K562 (cell line): ENCODE measurements at regions not wholly inside any gene's neighbourhood (a gene's known extent, or its start where the extent isn't known, plus 50 kb on each side); places are given as distances from the start of the nearest gene placed in this dataset.

ENCODE experiments used
- ATAC-seq: fragments of 200-7000 bp; cut with Tn5 transposase; 3 replicates; pipeline ENCODE4 v1.9.1; 2020; ENCODE audit warnings: moderate library complexity
- BruUV-seq: library from RNA; stranded (reverse); fragments of 400-500 nt; replicated peaks from 2 replicates; lab custom pipeline; 2021; lab: Mats Ljungman, UMichigan
- CTCF ChIA-PET: fragments of 300-600 bp; formaldehyde crosslinking; extraction: SDS; loops from one replicate; lab custom pipeline; 2021; ENCODE audit warnings: low intra/inter-chr PET ratio; lab: Yijun Ruan, JAX
- POLR2A ChIA-PET: fragments of 300-600, 350-650 bp; sonication (Branson Sonifier 250); formaldehyde crosslinking; extraction: SDS; loops from one replicate; lab custom pipeline; 2021; ENCODE audit warnings: antibody characterized with exemption, inconsistent platforms; lab: Yijun Ruan, JAX
- DNase-seq, 4 experiments: peaks; one replicate each; pipeline versions ENCODE4 v3.0.0 to v3.0.0-alpha.2; 2011 to 2018; ENCODE audit warnings: low spot score in 3 of 4, mixed read lengths in 3 of 4; ENCODE audit errors: extremely low read depth in 1 of 4
- FAIRE-seq: peaks from 2 replicates; lab custom pipeline; 2011; peaks lifted over from hg19 to GRCh38; lab: Jason Lieb, UNC
- H2AFZ ChIP-seq: 2 replicates; pipeline ENCODE4 v1.6.0; 2011; ENCODE audit warnings: low read depth, low read length, control low read depth, inconsistent platforms
- H3K27ac ChIP-seq: fragments of 200-600 bp; 3 replicates; pipeline ENCODE4 v1.8.0; 2011; ENCODE audit warnings: low read depth, mild to moderate bottlenecking, control low read depth, inconsistent platforms, low read length, moderate library complexity, mixed read lengths; ENCODE audit errors: extremely low read depth
- H3K27me3 ChIP-seq, 2 experiments: fragments of 300-600 bp in 1 of 2; 2 replicates in 1 of 2; 3 replicates in 1 of 2; pipeline versions ENCODE4 v1.6.0 to v1.8.0; 2011; ENCODE audit warnings: inconsistent platforms in 2 of 2, low read length in 2 of 2, mild to moderate bottlenecking in 1 of 2, mixed read lengths in 1 of 2, moderate library complexity in 1 of 2; ENCODE audit not compliant: control insufficient read depth in 2 of 2, insufficient read depth in 2 of 2
- H3K36me3 ChIP-seq: fragments of 300-600 bp; 3 replicates; pipeline ENCODE4 v1.8.0; 2011; ENCODE audit warnings: mild to moderate bottlenecking, low read length, inconsistent platforms; ENCODE audit not compliant: control insufficient read depth, insufficient read depth
- H3K4me1 ChIP-seq, 2 experiments: fragments of 200-600 bp in 1 of 2; replicated peaks in 1 of 2; 2 replicates in 1 of 2; 3 replicates in 1 of 2; pipeline versions ENCODE4 v1.5.1 to v1.8.0; 2011; ENCODE audit warnings: inconsistent platforms in 2 of 2, low read length in 2 of 2, mild to moderate bottlenecking in 1 of 2, mixed read lengths in 1 of 2, moderate library complexity in 1 of 2; ENCODE audit not compliant: control insufficient read depth in 2 of 2, insufficient read depth in 2 of 2
- H3K4me2 ChIP-seq: 2 replicates; pipeline ENCODE4 v1.6.1; 2011; ENCODE audit warnings: low read length, control low read depth, inconsistent platforms, mixed read lengths; ENCODE audit not compliant: insufficient read depth
- H3K4me3 ChIP-seq: fragments of 200-600 bp; sonication (generic), shearing (Covaris generic); 2 replicates; pipeline ENCODE4 v1.5.1; 2016; ENCODE audit warnings: control low read depth, inconsistent platforms
- H3K79me2 ChIP-seq: fragments of 200-600 bp; 3 replicates; pipeline ENCODE4 v1.8.0; 2011; ENCODE audit warnings: low read length, inconsistent platforms; ENCODE audit not compliant: control insufficient read depth, insufficient read depth
- H3K9ac ChIP-seq, 2 experiments: 2 replicates each; pipeline versions ENCODE4 v1.6.0 to v1.6.1; 2011; ENCODE audit warnings: low read depth in 2 of 2, low read length in 2 of 2, control low read depth in 1 of 2, inconsistent platforms in 1 of 2, mild to moderate bottlenecking in 1 of 2, mixed read lengths in 1 of 2; ENCODE audit not compliant: insufficient read depth in 1 of 2
- H3K9me1 ChIP-seq: one replicate; pipeline ENCODE4 v1.6.0; 2011; ENCODE audit warnings: inconsistent platforms, mild to moderate bottlenecking, low read length, moderate library complexity; ENCODE audit not compliant: control insufficient read depth, insufficient read depth
- H3K9me3 ChIP-seq: replicated peaks from 2 replicates; pipeline ENCODE4 v1.5.1; 2011; ENCODE audit warnings: low read depth, low read length, inconsistent platforms; ENCODE audit not compliant: control insufficient read depth, insufficient read depth
- H4K20me1 ChIP-seq: replicated peaks from 2 replicates; pipeline ENCODE4 v1.6.1; 2011; ENCODE audit warnings: low read length, inconsistent platforms, mixed read lengths; ENCODE audit not compliant: control insufficient read depth, insufficient read depth
- ADNP ChIP-seq: fragments of 200-800 bp; sonication (Bioruptor generic); IDR thresholded peaks from 2 replicates; pipeline ENCODE4 v1.6.1; 2016; ENCODE audit warnings: missing genetic modification characterization, missing compliant biosample characterization
- CBX8 ChIP-seq: fragments of 200-600 bp; sonication (generic); IDR thresholded peaks from 2 replicates; pipeline ENCODE4 v1.6.1; 2012; ENCODE audit warnings: borderline replicate concordance, mixed run types, low read depth, mild to moderate bottlenecking, moderate library complexity, mixed read lengths, low read length, control low read depth, inconsistent platforms; ENCODE audit not compliant: poor library complexity, severe bottlenecking; ENCODE audit errors: extremely low read depth
- GTF2B ChIP-seq: IDR thresholded peaks from 2 replicates; pipeline ENCODE4 v1.6.1; 2011; ENCODE audit not compliant: insufficient read length; ENCODE audit errors: extremely low read depth
- HIVEP1 ChIP-seq: fragments of 250-450 bp; sonication (Bioruptor Pico); IDR thresholded peaks from 2 replicates; pipeline ENCODE4 v1.4.0; 2020; ENCODE audit warnings: mild to moderate bottlenecking
- NELFE ChIP-seq: IDR thresholded peaks from 2 replicates; pipeline ENCODE4 v1.6.1; 2011; ENCODE audit warnings: mild to moderate bottlenecking; ENCODE audit not compliant: insufficient read depth, insufficient read length
- NEUROD1 ChIP-seq: fragments of 150-350 bp; IDR thresholded peaks from 2 replicates; pipeline ENCODE4 v1.6.1; 2014; ENCODE audit warnings: borderline replicate concordance, low read length, low read depth; ENCODE audit not compliant: partially characterized antibody
- NFYB ChIP-seq: IDR thresholded peaks from 2 replicates; pipeline ENCODE4 v1.6.1; 2011; ENCODE audit warnings: mild to moderate bottlenecking, moderate library complexity; ENCODE audit not compliant: insufficient read length; ENCODE audit errors: extremely low read depth
- PRPF4 ChIP-seq: fragments of 200-400 bp; formaldehyde crosslinking; IDR thresholded peaks from one replicate; pipeline ENCODE4 v1.6.1; 2017; ENCODE audit warnings: low read length, low read depth, mild to moderate bottlenecking; ENCODE audit not compliant: insufficient read depth, poor library complexity, severe bottlenecking
- SRSF9 ChIP-seq: fragments of 200-400 bp; formaldehyde crosslinking; IDR thresholded peaks from 2 replicates; pipeline ENCODE4 v1.6.1; 2017; ENCODE audit warnings: low read depth, low read length, borderline replicate concordance
- TAF7 ChIP-seq: fragments of 450-650 bp; IDR thresholded peaks from 2 replicates; pipeline ENCODE4 v1.6.1; 2016; ENCODE audit warnings: missing genetic modification characterization, missing compliant biosample characterization
- TFAP4 ChIP-seq: sonication (generic); formaldehyde crosslinking; IDR thresholded peaks from 2 replicates; pipeline ENCODE4 v1.8.0; 2022; ENCODE audit warnings: missing genetic modification reagents, mild to moderate bottlenecking, moderate library complexity, borderline replicate concordance
- ZNF436 ChIP-seq: fragments of 250-450, 450-650 bp; sonication (Bioruptor Pico); formaldehyde crosslinking; IDR thresholded peaks from 2 replicates; pipeline ENCODE4 v1.7.0; 2020; ENCODE audit warnings: mild to moderate bottlenecking
- ZNF785 ChIP-seq: fragments of 250-450 bp; sonication (Bioruptor Pico); IDR thresholded peaks from 2 replicates; pipeline ENCODE4 v1.4.0; 2020; ENCODE audit warnings: mild to moderate bottlenecking
- WGBS: fragments of 100-300 bp; shearing (Covaris generic); methylation state at CpG from one replicate; pipeline ENCODE4 v1.1.6; 2016; ENCODE audit warnings: low coverage, mixed read lengths; ENCODE audit not compliant: insufficient coverage; ENCODE audit errors: missing lambda C conversion rate; 5-methylcytosine and 5-hydroxymethylcytosine counted together
- in situ Hi-C: fragments of 300-500 bp; cut with MboI; formaldehyde crosslinking; loops from 4 replicates; pipeline ENCODE4 v1.15.0; 2018; ENCODE audit warnings: inconsistent platforms, mixed read lengths
- intact Hi-C: fragments of 100-400 bp; cut with micrococcal nuclease; formaldehyde crosslinking; loops from 2 replicates; pipeline ENCODE4 v1.14.2; 2022
- TF ChIP-seq, protein P1 (sequence below), 3 experiments: IDR thresholded peaks in 2 of 3; conservative IDR thresholded peaks in 1 of 3; 2 replicates each; pipeline ENCODE4 v1.5.1; 2011 to 2012; ENCODE audit warnings: low read length in 3 of 3, mild to moderate bottlenecking in 3 of 3, control low read depth in 2 of 3, improper control_type of control experiment in 1 of 3, inconsistent platforms in 1 of 3, low read depth in 1 of 3, mixed read lengths in 1 of 3, moderate library complexity in 1 of 3; ENCODE audit not compliant: insufficient read depth in 2 of 3
- TF ChIP-seq, protein P2 (sequence below): sonication (generic); formaldehyde crosslinking; IDR thresholded peaks from 2 replicates; pipeline ENCODE4 v1.8.0; 2022; ENCODE audit warnings: mild to moderate bottlenecking, missing genetic modification reagents, borderline replicate concordance

DNA sequence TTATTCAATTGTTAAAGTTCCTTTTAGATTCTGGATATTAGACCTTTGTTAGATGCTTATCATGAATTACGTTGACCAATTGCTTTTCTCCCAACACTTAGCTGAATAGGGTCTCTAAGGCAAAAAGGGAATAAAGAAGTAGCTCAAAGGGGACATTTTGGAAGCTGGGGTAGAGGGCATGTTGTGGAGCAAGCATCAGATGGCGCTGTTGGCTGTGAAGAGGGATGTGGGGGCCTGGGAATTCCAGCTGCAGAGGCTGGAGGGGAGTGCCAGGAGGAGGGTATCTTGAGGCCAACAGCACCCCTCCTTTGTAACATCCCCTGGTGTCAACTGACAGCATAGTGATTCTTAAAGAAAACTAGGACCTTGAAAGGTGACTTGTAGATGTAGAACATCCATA lies 198.2 kb downstream of the ADCYAP1 start:
- ATAC-seq (no peak), FAIRE-seq (no peak), DNase-seq (no peak)
- ChIA-PET POLR2A (no interaction called here), CTCF (no interaction called here)
- Histone ChIP-seq H3K9me1 (no peaks in the 10 kb centered on the region), H3K79me2 (no peaks in the 10 kb centered on the region), H3K36me3 (no peaks in the 10 kb centered on the region), H3K9me3 (no peaks in the 10 kb centered on the region), H3K4me2 (no peak overlapping the region), H3K9ac (no peak overlapping the region), H3K4me3 (no peak overlapping the region), H4K20me1 (no peaks in the 10 kb centered on the region), H2AFZ (no peak overlapping the region), H3K27ac (no peak overlapping the region), H3K27me3 (no peaks in the 10 kb centered on the region), H3K4me1 (peaks cover 0 to 4% of the 10 kb centered on the region in 2 experiments; a peak in 1 of 5 replicates)
- in situ Hi-C loops (no loop called here), intact Hi-C loops (no loop called here)
- no TSS peak for BruUV-seq
- WGBS: 0% methylated on average over 2 of the region's 2 CpGs
- no peak for TF ChIP-seq TAF7
- TF ChIP-seq PRPF4: no peak
- TF ChIP-seq ADNP (tag): no peak
- TF ChIP-seq SRSF9: no peak
- TF ChIP-seq HIVEP1: no peak
- no peak for TF ChIP-seq NFYB
- TF ChIP-seq, protein P1, sequence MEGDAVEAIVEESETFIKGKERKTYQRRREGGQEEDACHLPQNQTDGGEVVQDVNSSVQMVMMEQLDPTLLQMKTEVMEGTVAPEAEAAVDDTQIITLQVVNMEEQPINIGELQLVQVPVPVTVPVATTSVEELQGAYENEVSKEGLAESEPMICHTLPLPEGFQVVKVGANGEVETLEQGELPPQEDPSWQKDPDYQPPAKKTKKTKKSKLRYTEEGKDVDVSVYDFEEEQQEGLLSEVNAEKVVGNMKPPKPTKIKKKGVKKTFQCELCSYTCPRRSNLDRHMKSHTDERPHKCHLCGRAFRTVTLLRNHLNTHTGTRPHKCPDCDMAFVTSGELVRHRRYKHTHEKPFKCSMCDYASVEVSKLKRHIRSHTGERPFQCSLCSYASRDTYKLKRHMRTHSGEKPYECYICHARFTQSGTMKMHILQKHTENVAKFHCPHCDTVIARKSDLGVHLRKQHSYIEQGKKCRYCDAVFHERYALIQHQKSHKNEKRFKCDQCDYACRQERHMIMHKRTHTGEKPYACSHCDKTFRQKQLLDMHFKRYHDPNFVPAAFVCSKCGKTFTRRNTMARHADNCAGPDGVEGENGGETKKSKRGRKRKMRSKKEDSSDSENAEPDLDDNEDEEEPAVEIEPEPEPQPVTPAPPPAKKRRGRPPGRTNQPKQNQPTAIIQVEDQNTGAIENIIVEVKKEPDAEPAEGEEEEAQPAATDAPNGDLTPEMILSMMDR (IDR thresholded peaks at IDR 0.05 in 2 of 3, conservative IDR thresholded peaks at IDR 0.05 in 1 of 3; ENCODE audit: insufficient read depth in 2 of 3, low read depth in 1 of 3, low read length in 3 of 3): no peak
- TF ChIP-seq, protein P2, sequence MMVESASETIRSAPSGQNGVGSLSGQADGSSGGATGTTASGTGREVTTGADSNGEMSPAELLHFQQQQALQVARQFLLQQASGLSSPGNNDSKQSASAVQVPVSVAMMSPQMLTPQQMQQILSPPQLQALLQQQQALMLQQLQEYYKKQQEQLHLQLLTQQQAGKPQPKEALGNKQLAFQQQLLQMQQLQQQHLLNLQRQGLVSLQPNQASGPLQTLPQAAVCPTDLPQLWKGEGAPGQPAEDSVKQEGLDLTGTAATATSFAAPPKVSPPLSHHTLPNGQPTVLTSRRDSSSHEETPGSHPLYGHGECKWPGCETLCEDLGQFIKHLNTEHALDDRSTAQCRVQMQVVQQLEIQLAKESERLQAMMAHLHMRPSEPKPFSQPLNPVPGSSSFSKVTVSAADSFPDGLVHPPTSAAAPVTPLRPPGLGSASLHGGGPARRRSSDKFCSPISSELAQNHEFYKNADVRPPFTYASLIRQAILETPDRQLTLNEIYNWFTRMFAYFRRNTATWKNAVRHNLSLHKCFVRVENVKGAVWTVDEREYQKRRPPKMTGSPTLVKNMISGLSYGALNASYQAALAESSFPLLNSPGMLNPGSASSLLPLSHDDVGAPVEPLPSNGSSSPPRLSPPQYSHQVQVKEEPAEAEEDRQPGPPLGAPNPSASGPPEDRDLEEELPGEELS: no peak
- TF ChIP-seq TFAP4 (CRISPR knock-in tag): no peak
- TF ChIP-seq NEUROD1: no peak
- TF ChIP-seq ZNF436 (CRISPR knock-in tag): no peak
- no peak for TF ChIP-seq GTF2B
- no peak for TF ChIP-seq NELFE
- TF ChIP-seq CBX8: no peak
- TF ChIP-seq ZNF785 (CRISPR knock-in tag): no peak
